ENCODE measurements at regions not wholly inside any gene's neighbourhood (a gene's known extent, or its start where the extent isn't known, plus 50 kb on each side); places are given as distances from the start of the nearest gene placed in this dataset.

DNA sequence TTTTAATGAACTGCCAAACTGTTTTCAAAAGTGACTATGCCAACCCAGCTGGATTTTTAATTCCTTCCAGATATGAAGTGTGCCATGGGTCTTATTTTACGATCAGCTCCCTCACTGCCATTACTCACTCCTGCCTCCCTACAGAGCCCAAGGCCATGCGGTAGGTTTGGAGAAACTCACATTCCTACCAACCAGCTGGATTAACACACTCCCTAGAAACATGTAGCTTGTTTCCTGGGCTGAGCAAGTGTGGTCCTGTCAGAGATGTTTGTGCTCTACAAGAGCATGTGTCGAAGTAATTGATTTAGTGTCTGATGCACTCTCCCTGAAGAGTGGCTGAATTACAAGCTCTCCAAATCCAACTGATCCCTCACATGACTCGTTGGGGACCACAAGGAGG is 82.5 kb downstream of the SPP2 start:
- Histone ChIP-seq H3K27me3 (peaks cover 0 to 11% (median 0%) of the 10 kb centered on the region in 4 donors), H3K27ac (peak overlapping the region in 3 of 4 donors; percentile 3 to 58 (median 12)), H3K9me3 (no peaks in the 10 kb centered on the region), H3K36me3 (no peaks in the 10 kb centered on the region), H3K4me1 (peaks cover 3 to 54% (median 11%) of the 10 kb centered on the region in 3 donors), H3K4me3 (no peak overlapping the region)
- intact Hi-C loops (cut with DNase I) = loop anchor here (10.0 kb wide), 1 partner anchor 122 kb away; no protein-coding TSS in a partner anchor
- no peak for TF ChIP-seq POLR2A (IDR thresholded peaks at IDR 0.05)
- TF ChIP-seq, protein P1, sequence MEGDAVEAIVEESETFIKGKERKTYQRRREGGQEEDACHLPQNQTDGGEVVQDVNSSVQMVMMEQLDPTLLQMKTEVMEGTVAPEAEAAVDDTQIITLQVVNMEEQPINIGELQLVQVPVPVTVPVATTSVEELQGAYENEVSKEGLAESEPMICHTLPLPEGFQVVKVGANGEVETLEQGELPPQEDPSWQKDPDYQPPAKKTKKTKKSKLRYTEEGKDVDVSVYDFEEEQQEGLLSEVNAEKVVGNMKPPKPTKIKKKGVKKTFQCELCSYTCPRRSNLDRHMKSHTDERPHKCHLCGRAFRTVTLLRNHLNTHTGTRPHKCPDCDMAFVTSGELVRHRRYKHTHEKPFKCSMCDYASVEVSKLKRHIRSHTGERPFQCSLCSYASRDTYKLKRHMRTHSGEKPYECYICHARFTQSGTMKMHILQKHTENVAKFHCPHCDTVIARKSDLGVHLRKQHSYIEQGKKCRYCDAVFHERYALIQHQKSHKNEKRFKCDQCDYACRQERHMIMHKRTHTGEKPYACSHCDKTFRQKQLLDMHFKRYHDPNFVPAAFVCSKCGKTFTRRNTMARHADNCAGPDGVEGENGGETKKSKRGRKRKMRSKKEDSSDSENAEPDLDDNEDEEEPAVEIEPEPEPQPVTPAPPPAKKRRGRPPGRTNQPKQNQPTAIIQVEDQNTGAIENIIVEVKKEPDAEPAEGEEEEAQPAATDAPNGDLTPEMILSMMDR (IDR thresholded peaks at IDR 0.05) = no peak
- no peak for DNase-seq
- WGBS, 2 donors = 34 to 52% methylated on average over 4 of the region's 4 CpGs

DNA sequence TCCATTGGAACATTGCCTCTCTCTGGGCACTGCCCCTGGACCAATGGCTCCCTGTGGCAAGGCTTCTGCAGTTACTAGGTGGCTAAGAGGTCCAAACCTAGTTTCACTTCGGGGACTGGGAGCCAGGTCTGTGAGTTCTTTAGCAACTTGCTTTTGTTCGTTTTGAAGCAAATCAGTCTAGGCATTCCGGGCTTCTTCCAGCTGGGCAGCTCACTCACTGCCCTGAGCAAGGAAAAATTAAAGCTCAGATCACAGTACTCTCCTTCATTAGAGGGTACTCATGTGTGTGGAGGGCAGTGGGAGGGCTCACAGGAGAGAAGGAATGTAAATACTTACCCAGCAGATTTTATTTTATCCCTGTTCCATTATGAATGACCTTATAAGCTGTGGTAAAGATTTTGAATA is 80.3 kb downstream of the SPP2 start:
- intact Hi-C loops (cut with DNase I) = loop anchor here (10.0 kb wide), 1 partner anchor 124 kb away; no protein-coding TSS in a partner anchor
- WGBS, 2 donors = 26 to 50% methylated on average over 3 of the region's 3 CpGs
- H3K4me3 ChIP-seq = no peak overlapping the region

DNA sequence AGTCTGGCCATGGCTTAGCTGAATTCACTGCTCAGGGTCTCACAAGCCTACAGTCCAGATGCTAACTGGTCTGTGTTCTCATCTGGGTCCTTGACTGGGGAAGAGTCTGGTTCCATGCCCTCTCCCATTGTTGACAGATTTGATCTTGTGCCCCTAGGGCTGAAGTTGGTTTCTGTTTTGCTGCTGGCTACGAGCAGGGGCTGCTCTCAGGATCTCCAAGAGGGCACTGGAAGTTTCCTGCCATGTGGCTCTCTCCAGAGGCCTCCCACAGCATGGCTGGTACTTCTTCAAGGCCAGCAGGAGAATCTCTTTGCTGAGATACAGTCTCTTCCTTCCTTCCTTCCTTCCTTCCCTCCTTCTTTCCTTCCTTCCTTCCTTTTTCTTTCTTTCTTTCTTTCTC is 78.1 kb downstream of the SPP2 start:
- intact Hi-C loops (cut with DNase I) = no loop called here
- H3K36me3 ChIP-seq = no peaks in the 10 kb centered on the region
- no peaks in the 10 kb centered on the region for H3K9me3 ChIP-seq
- peaks cover 0 to 19% (median 0%) of the 10 kb centered on the region in 3 donors for H3K4me1 ChIP-seq
- TF ChIP-seq, protein P1 (IDR thresholded peaks at IDR 0.05) = no peak
- WGBS, 2 donors = 50 to 60% methylated on average over 1 of the region's 1 CpG
- DNase-seq = no peak
- no peak overlapping the region for H3K4me3 ChIP-seq
- H3K27me3 ChIP-seq = peaks cover 0 to under 1% (median 0%) of the 10 kb centered on the region in 4 donors
- no peak overlapping the region for H3K27ac ChIP-seq

More for the DNA sequence above, 80.3 kb downstream of the SPP2 start:
- no peak overlapping the region for H3K27ac ChIP-seq
- no peaks in the 10 kb centered on the region for H3K9me3 ChIP-seq
- no peaks in the 10 kb centered on the region for H3K36me3 ChIP-seq
- no peak for TF ChIP-seq POLR2A (IDR thresholded peaks at IDR 0.05)
- TF ChIP-seq, protein P1 (IDR thresholded peaks at IDR 0.05) = no peak
- H3K4me1 ChIP-seq = peaks cover 0 to 33% (median 4%) of the 10 kb centered on the region in 3 donors
- no peak for DNase-seq
- H3K27me3 ChIP-seq = peaks cover 0 to 11% (median 0%) of the 10 kb centered on the region in 4 donors
